HG03520 (cell line): ENCODE measurements at regions not wholly inside any gene's neighbourhood (a gene's known extent, or its start where the extent isn't known, plus 50 kb on each side); places are given as distances from the start of the nearest gene placed in this dataset.
"Not testable (repeated sequence)": the region's sequence is repeated elsewhere in the genome, so short reads cannot be mapped to it uniquely, and the experiment has no call there.

Experiments used
- ATAC-seq: cut with Tn5 transposase; IDR thresholded peaks from one replicate; pipeline ENCODE4 v1.9.1; 2021; ENCODE audit warnings: mild to moderate bottlenecking, moderate library complexity; ENCODE audit not compliant: unreplicated experiment

DNA sequence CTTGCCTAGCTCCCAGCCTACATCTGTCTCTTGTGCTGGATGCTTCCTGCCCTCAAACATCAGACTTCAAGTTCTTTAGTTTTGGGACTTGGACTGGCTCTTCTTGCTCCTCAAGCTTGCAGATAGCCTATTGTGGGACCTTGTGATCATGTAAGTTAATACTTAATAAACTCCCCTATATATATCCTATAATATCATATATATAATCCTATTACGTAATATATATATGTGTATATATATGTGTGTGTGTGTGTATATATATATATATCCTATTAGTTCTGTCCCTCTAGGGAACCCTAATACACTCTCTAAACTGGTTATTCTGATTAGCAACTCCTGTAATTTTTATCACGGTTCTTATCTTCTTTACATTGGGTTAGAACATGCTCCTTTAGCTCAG is 274.9 kb upstream of the USP25 start:
- ATAC-seq, result not testable (repeated sequence)

DNA sequence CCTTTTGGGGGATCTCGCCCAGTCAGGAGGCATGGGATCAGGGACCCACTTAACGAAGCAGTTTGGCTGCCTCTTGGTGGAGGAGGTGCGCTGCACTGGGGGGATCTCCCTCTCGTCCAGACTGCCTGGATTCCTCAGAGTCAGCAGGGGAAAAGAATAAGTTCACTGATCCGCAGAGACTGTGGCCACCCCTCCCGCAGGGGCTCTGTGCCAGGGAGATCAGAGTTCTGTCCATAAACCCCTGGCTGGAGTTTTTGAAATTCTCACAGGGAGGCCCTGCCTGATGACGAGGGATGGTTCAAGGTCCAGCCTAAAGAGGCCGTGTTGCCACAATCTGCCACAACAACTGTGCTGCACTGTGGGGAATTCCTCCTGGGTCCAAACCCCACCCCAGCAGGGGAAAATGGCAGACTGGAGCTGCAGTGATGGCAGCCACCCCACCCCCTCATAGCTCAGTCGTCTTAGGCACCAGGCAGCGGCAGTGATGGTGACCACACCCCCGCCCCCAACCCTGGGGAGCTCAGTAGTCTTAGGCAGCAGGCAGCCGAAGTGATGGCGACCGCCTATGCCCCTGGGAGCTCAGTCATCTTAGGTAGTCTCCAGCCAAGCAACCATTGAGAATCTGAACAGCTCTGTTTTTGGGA is 273.8 kb upstream of the USP25 start:
- ATAC-seq, result no peak

- no peak for ATAC-seq
Observed at GRCh38 chr21:15457965-15458364, 271.8 kb upstream of the USP25 start.

DNA sequence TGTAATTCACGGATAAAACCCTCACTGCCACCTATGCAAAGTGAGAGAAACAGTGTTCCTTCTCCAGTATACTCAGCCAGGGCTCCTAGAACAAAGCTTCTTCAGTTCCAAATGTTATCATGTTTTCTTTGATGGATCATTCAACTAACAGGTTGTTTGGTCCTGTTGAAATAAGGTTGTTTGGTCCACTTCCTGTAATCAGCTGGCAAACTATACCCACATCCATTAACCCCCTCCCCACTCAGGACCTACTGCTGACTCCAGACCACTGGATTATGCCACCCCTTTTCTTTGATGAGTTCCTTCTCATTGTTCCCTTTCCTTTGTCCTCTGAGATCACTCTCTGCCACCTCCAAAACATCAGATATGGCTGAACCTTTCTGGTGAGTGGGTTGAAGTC is 267.7 kb upstream of the USP25 start:
- ATAC-seq, result no peak

DNA sequence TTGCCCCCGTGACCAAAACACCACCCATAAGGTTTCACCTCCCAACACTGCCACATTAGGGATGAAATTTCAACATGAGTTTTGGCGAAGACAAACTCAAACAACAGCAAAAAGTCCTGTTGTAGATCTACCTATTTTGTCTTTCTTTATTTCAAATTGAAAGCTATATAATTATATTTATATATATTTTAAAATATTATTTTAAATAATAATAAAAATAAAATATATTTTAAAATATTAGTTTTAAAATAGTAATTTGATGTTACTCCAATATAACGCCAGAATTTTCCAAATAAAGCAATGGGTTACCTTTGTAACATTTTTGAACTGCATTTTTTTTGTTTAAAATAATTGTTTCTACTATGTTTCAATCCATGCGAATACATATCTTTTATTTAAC is 263.5 kb upstream of the USP25 start:
- no peak for ATAC-seq

DNA sequence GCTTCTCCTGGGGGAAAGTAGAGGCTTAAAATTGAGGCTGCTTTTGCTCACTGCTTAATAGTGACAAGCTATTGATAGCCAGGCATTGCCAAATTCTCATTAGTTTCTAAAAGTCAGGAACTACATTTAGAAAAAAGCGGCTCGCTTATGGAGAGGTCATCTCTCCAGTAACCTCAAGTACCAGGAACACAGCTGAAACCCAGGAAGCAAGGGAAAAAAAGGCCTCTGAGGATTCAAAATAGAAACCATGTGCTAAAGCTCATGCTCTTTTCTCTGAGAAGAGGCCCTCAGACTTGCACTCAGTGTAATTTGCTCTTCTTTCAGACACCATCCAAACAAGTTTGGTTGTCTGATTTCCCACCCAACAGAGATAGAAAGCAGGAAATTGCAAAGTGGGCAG is 261.4 kb upstream of the USP25 start:
- ATAC-seq, result no peak

GRCh38 chr21:15472108-15473040 is 257.4 kb upstream of the USP25 start:
- ATAC-seq, result no peak

GRCh38 chr21:15477773-15478172 is 252.0 kb upstream of the USP25 start:
- ATAC-seq, result not testable (repeated sequence)

- no peak for ATAC-seq
Observed at GRCh38 chr21:15480160-15480559, 249.6 kb upstream of the USP25 start.

GRCh38 chr21:15483138-15483780 is 246.5 kb upstream of the USP25 start:
- ATAC-seq, result peak; percentile 99

DNA sequence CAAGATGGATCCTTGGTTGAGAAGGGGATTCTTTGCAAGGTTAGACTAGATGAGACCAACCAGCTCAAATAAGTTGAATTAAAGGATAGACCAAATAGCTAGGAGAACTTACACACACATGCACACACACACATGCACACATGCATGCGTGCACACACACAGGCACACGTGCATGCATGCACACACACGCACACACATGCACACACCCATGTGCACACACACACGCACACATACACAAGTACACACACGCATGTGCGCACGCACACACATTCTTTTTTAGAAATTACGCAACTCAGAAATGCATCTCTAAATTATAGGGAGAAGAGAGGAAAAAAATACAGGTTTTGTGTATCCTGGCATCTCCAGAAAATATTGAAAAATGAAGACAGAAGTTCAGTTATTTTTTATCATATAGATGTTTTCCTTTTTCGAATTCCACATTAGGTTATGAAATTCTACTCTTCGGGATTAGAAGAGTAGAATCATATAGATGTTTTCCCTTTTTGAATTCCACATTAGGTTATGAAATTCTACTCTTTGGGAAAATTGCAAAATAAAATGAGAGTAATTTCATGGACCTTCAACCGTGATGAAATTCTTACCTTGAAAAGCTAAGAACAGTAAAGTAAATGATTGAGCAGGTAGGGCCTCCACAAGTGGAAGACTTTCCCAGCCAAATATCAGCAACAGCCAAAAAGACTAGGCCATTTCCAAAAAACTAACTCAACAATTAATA is 243.2 kb upstream of the USP25 start:
- ATAC-seq, result no peak

- ATAC-seq, result no peak
Observed at GRCh38 chr21:15487196-15487550, 242.6 kb upstream of the USP25 start.

DNA sequence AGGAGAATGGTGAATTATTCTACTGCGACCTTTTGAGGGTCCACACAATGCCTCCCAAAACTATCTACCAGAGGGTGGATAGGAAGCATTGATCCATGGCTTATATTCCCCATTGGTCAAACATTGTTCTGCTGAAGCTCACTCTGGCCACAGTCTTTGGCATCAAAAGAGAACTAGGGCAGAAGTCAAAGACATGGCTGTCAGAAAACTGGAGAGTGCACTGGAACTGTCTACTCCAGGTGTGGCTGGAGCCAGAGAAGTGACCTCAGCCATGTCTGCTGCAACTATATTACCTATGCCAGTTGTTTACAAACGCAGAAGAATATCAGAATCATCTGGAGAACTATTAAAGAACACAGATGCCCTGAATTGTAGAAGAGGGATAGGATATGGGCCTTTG is 238.7 kb upstream of the USP25 start:
- no peak for ATAC-seq

GRCh38 chr21:15493646-15494045 is 236.1 kb upstream of the USP25 start:
- ATAC-seq, result no peak

GRCh38 chr21:15494481-15494880 is 235.3 kb upstream of the USP25 start:
- ATAC-seq, result no peak

DNA sequence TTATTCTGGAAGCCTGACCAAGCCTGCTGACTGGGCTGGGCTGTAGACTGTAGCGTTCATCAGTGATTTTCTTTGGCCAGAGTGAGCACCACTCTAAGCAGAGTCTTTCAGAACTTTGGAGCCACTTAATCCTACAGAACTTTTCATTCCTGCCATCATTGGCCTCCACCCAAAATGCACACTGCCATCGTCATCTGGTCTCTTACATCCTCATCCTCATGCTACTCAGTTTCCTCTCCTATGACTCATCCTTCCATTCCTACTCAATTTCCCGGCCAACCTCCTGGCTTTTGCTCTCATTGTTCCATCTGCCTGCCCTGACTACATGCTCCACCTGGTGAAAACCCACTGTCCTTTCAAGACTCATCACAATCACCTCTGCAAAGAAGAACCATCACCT is 233.8 kb upstream of the USP25 start:
- ATAC-seq, result no peak

- ATAC-seq, result no peak
Observed at GRCh38 chr21:15496911-15497310, 232.9 kb upstream of the USP25 start.

DNA sequence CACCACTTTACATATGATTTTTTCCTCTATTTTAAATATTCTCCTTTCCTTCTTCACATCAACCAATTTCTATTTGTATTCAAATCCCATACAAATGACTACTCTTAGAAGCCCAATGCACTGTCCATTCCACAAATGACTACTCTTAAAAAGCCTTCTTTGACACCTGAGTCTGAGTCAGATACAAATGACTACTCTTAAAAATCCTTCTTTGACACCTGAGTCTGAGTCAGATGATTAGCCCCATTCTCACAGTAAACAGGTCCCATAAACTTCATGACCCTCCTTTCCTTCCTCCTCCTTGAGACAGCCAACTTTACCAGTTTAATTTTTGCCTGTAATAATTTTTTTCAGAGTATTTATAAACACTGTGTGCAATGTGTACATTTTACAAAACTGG is 231.3 kb upstream of the USP25 start:
- ATAC-seq, result no peak

- no peak for ATAC-seq
Observed at GRCh38 chr21:15506086-15506485, 223.7 kb upstream of the USP25 start.

GRCh38 chr21:15508554-15508953 is 221.2 kb upstream of the USP25 start:
- no peak for ATAC-seq
